T1000 (cell line): ENCODE measurements at regions not wholly inside any gene's neighbourhood (a gene's known extent, or its start where the extent isn't known, plus 50 kb on each side); places are given as distances from the start of the nearest gene placed in this dataset.

Experiments
- DNase-seq: peaks from one replicate; lab custom pipeline; 2025; ENCODE audit warnings: mixed read lengths; lab: John Stamatoyannopoulos, UW

DNA sequence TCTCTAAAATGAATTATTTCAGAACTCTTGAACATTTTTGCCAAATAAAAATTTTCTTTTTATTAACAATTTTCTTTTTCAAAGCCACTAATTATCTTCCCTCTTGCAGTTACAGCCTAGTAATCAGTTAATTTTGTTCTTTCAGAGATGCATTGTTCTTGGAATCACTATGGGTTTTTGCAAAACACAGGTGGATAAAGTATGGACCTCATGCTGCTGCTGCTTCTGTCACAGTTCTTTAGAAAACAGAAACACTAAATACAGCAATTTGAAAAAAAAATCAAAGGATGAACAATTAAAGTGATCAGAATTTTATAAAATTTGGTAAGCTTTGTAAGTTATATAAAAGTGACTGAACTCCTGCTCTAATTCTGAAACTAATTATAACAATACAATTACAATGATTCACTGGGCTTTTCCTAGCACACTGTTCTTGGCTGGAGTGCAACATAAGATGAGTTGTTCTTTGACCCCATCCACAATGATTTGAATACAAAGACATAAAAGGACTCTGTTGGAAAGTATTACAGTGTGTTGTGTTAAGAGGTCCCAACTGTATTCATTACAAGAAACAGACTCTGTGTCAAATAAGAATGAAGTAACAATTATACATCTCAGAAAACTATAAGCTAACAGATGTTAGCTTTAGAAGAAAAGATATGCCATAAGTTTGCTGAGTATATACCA, 59.4 kb upstream of the GK2 start:
- DNase-seq, result no peak

DNA sequence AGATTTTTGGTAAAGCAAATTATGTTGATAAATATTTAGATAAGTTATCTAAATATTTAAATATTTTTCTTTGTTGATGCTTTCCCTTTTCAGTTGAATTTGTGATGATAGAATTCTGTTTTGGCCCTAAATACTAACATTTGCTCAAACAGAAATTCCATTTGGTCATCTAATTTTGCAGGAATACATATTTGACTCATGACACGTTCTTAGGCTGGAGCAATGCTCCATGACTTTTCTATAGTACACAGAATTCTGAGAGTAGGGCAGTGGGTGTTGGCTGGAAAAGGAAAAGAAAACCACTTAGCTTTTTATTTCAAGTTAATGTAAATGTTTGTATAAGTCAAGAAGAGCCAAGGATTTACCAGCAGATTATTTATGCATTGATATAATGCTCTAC, 58.6 kb upstream of the GK2 start:
- no peak for DNase-seq
